ENCODE measurements at regions not wholly inside any gene's neighbourhood (a gene's known extent, or its start where the extent isn't known, plus 50 kb on each side); places are given as distances from the start of the nearest gene placed in this dataset.
"Not testable (repeated sequence)": the region's sequence is repeated elsewhere in the genome, so short reads cannot be mapped to it uniquely, and the experiment has no call there.

- no peak for DNase-seq (ENCODE audit: low read depth in 2 of 3, low spot score in 1 of 3)
These were observed 174.3 kb downstream of the CPS1 start for GRCh38 chr2:210730672-210731071.

- not testable (repeated sequence) for DNase-seq (ENCODE audit: low read depth in 2 of 3, low spot score in 1 of 3)
These were observed 190.4 kb downstream of the CPS1 start for GRCh38 chr2:210746826-210747225.

- no peak for DNase-seq (ENCODE audit: low read depth in 2 of 3, low spot score in 1 of 3)
These were observed 196.1 kb downstream of the CPS1 start for GRCh38 chr2:210752532-210752931.

GRCh38 chr2:210753386-210753785, 197.0 kb downstream of the CPS1 start:
- no peak for DNase-seq (ENCODE audit: low read depth in 2 of 3, low spot score in 1 of 3)

GRCh38 chr2:210756855-210757254, 200.5 kb downstream of the CPS1 start:
- no peak for DNase-seq (ENCODE audit: low read depth in 2 of 3, low spot score in 1 of 3)

- no peak for DNase-seq (ENCODE audit: low read depth in 2 of 3, low spot score in 1 of 3)
These were observed 206.5 kb downstream of the CPS1 start for GRCh38 chr2:210762604-210763588.

- DNase-seq (ENCODE audit: low read depth in 2 of 3, low spot score in 1 of 3), result no peak
These were observed 212.0 kb downstream of the CPS1 start for GRCh38 chr2:210768329-210768910.

- DNase-seq (ENCODE audit: low read depth in 2 of 3, low spot score in 1 of 3), result no peak
These were observed 220.4 kb downstream of the CPS1 start for GRCh38 chr2:210776756-210777155.

- DNase-seq (ENCODE audit: low read depth in 2 of 3, low spot score in 1 of 3), result no peak
These were observed 225.8 kb downstream of the CPS1 start for GRCh38 chr2:210782222-210782621.

GRCh38 chr2:210787831-210788230, 231.4 kb downstream of the CPS1 start:
- not testable (repeated sequence) for DNase-seq (ENCODE audit: low read depth in 2 of 3, low spot score in 1 of 3)

GRCh38 chr2:210792000-210792399, 235.6 kb downstream of the CPS1 start:
- DNase-seq (ENCODE audit: low read depth in 2 of 3, low spot score in 1 of 3), result no peak

GRCh38 chr2:210795506-210795905, 239.1 kb downstream of the CPS1 start:
- DNase-seq (ENCODE audit: low read depth in 2 of 3, low spot score in 1 of 3), result no peak

GRCh38 chr2:210798180-210798579, 241.8 kb downstream of the CPS1 start:
- DNase-seq (ENCODE audit: low read depth in 2 of 3, low spot score in 1 of 3), result no peak

GRCh38 chr2:210814251-210815025, 258.0 kb downstream of the CPS1 start:
- no peak for DNase-seq (ENCODE audit: low read depth in 2 of 3, low spot score in 1 of 3)

GRCh38 chr2:210816769-210817168, 260.4 kb downstream of the CPS1 start:
- DNase-seq (ENCODE audit: low read depth in 2 of 3, low spot score in 1 of 3), result no peak

GRCh38 chr2:210818473-210818872, 262.1 kb downstream of the CPS1 start:
- no peak for DNase-seq (ENCODE audit: low read depth in 2 of 3, low spot score in 1 of 3)

GRCh38 chr2:210833403-210833802, 277.0 kb downstream of the CPS1 start:
- no peak for DNase-seq (ENCODE audit: low read depth in 2 of 3, low spot score in 1 of 3)

GRCh38 chr2:210839034-210839433, 282.6 kb downstream of the CPS1 start:
- DNase-seq (ENCODE audit: low read depth in 2 of 3, low spot score in 1 of 3), result no peak

- DNase-seq (ENCODE audit: low read depth in 2 of 3, low spot score in 1 of 3), result no peak
These were observed 283.1 kb downstream of the CPS1 start for GRCh38 chr2:210839450-210839849.

- no peak for DNase-seq (ENCODE audit: low read depth in 2 of 3, low spot score in 1 of 3)
These were observed 286.5 kb downstream of the CPS1 start for GRCh38 chr2:210842896-210843295.

- DNase-seq (ENCODE audit: low read depth in 2 of 3, low spot score in 1 of 3), result no peak
These were observed 287.6 kb downstream of the CPS1 start for GRCh38 chr2:210844016-210844415.

GRCh38 chr2:210859314-210859713, 302.9 kb downstream of the CPS1 start:
- no peak for DNase-seq (ENCODE audit: low read depth in 2 of 3, low spot score in 1 of 3)

Measured in stimulated activated CD4-positive, alpha-beta T cell treated with anti-CD3 and anti-CD28 coated beads, Interleukin-12 subunit alpha, Interleukin-12 subunit beta, amount 100 ng/mL, for 48 hours (primary cell).